ENCODE measurements at regions not wholly inside any gene's neighbourhood (a gene's known extent, or its start where the extent isn't known, plus 50 kb on each side); places are given as distances from the start of the nearest gene placed in this dataset.
"Not testable (repeated sequence)": the region's sequence is repeated elsewhere in the genome, so short reads cannot be mapped to it uniquely, and the experiment has no call there.

DNA sequence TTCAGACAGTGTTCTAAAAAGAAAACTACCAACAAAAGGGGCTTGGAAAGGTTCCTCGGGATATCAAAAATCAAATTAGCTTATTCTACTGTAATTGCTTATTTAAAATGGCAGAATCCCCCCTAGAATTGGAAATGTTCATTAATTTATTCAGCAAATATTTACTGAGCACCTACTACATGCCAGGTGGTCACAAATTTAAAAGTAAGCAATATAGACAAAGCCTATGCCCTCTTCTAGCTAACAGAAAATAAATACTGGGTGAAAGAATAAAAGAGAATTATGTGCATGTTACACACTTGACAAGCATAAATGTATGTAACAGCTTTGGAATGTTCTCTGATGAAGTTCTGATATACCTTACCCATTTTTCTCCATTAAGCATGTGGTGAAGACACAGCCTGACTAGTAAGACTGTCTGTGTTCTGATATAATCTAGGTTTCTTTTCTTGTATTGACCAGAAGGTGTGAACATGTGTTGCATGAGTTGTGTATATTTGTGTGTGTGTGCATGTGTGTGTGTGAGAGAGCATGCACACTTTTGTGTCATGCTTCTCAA lies 606.7 kb upstream of the CITED2 start:
- intact Hi-C loops (cut with micrococcal nuclease; ENCODE audit: unreplicated experiment), result loop anchor here (5.0 kb wide), 1 partner anchor 94 kb away; no protein-coding TSS in a partner anchor
- Histone ChIP-seq H3K4me1 (peaks cover 49% of the 10 kb centered on the region), H3K36me3 (ENCODE audit: control insufficient read depth, insufficient read depth, low read length) (no peaks in the 10 kb centered on the region), H3K4me3 (ENCODE audit: low read depth, low read length) (no peak overlapping the region), H3K27me3 (replicated peaks; ENCODE audit: control insufficient read depth, insufficient read depth, low read length) (no peaks in the 10 kb centered on the region), H3K9me3 (no peaks in the 10 kb centered on the region)
- peaks cover 4% of the 10 kb centered on the region for H3K36me3 Mint-ChIP-seq (ENCODE audit: insufficient read depth, unreplicated experiment)
- H3K27ac Mint-ChIP-seq (ENCODE audit: unreplicated experiment), result no peak overlapping the region
- H3K4me1 Mint-ChIP-seq (ENCODE audit: low read depth, unreplicated experiment), result peaks cover 65% of the 10 kb centered on the region
- no peak overlapping the region for H3K4me3 Mint-ChIP-seq (ENCODE audit: unreplicated experiment)
- no peaks in the 10 kb centered on the region for H3K27me3 Mint-ChIP-seq (ENCODE audit: insufficient read depth, unreplicated experiment)
- TF ChIP-seq, protein P1, sequence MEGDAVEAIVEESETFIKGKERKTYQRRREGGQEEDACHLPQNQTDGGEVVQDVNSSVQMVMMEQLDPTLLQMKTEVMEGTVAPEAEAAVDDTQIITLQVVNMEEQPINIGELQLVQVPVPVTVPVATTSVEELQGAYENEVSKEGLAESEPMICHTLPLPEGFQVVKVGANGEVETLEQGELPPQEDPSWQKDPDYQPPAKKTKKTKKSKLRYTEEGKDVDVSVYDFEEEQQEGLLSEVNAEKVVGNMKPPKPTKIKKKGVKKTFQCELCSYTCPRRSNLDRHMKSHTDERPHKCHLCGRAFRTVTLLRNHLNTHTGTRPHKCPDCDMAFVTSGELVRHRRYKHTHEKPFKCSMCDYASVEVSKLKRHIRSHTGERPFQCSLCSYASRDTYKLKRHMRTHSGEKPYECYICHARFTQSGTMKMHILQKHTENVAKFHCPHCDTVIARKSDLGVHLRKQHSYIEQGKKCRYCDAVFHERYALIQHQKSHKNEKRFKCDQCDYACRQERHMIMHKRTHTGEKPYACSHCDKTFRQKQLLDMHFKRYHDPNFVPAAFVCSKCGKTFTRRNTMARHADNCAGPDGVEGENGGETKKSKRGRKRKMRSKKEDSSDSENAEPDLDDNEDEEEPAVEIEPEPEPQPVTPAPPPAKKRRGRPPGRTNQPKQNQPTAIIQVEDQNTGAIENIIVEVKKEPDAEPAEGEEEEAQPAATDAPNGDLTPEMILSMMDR (IDR thresholded peaks at IDR 0.05; ENCODE audit: insufficient read depth in 1 of 2, low read depth in 1 of 2, low read length in 1 of 2, severe bottlenecking in 1 of 2, unreplicated experiment in 1 of 2), result no peak
- H3K9me3 Mint-ChIP-seq (ENCODE audit: unreplicated experiment), result no peaks in the 10 kb centered on the region
- BruUV-seq (replicated peaks), result no TSS peak
- ChIA-PET CTCF (no interaction called here), POLR2A (no interaction called here)
- DNase-seq, result no peak

DNA sequence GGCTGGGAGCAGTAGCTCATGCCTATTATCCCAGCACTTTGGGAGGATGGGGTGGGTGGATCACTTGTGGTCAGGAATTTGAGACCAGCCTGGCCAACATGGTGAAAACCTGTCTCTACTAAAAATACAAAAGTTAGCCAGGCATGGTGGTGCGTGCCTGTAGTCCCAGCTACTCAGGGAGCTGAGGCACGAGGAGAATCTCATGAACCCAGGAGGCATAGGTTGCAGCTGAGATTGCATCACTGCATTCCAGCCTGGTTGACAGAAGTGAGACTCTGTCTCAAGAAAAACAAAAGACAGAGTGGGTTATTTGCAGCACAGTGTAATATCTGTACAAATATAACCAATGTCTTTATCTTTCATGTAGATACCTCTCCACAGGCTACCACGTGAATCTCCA lies 606.2 kb upstream of the CITED2 start:
- H3K27me3 ChIP-seq (replicated peaks; ENCODE audit: control insufficient read depth, insufficient read depth, low read length); POLR2A ChIA-PET; H3K9me3 Mint-ChIP-seq (ENCODE audit: unreplicated experiment); H3K36me3 ChIP-seq (ENCODE audit: control insufficient read depth, insufficient read depth, low read length); H3K36me3 Mint-ChIP-seq (ENCODE audit: insufficient read depth, unreplicated experiment); H3K4me3 ChIP-seq (ENCODE audit: low read depth, low read length); H3K9me3 ChIP-seq; H3K4me3 Mint-ChIP-seq (ENCODE audit: unreplicated experiment); CTCF ChIA-PET; H3K27ac Mint-ChIP-seq (ENCODE audit: unreplicated experiment); BruUV-seq (replicated peaks); H3K27me3 Mint-ChIP-seq (ENCODE audit: insufficient read depth, unreplicated experiment): not testable (repeated sequence)
- DNase-seq, result peak; percentile 15 to 48
- H3K4me1 Mint-ChIP-seq (ENCODE audit: low read depth, unreplicated experiment), result peaks cover 62% of the 10 kb centered on the region
- intact Hi-C loops (cut with micrococcal nuclease; ENCODE audit: unreplicated experiment), result loop anchor here (5.0 kb wide), 1 partner anchor 93 kb away; no protein-coding TSS in a partner anchor
- peaks cover 49% of the 10 kb centered on the region for H3K4me1 ChIP-seq

DNA sequence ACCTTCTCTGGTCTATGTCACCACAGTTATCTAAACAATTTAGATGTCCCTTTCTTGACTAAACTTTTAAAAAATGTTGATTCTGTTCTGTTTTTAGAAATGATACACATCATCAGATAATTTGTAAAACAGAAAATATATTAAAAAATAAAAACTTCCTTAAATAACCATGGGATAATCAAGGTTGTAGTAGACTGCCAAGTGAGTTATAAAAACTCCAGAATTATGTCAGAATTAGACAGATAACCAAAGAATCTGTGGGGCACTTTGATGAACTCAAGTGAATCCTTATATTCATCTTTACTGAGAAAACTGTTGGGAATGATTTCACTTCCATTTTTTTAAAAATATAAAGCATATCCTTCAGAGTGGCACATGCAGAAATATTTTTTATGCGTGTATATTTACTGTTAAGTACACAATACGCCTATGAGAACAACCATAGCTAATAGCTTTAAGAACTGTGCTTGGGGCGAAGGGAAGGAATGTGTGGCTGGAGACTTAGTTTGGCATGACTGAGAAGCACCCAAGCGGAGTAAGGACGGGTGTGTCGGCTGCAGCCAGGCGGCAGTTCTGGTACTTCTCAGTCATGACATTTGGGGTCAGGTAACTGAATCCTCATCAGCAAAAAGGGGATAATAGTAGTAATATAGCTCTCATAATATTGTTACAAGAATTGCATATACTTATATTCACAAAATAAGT lies 604.7 kb upstream of the CITED2 start:
- Histone ChIP-seq H3K4me3 (ENCODE audit: low read depth, low read length) (no peak overlapping the region), H3K4me1 (peaks cover 42% of the 10 kb centered on the region), H3K36me3 (ENCODE audit: control insufficient read depth, insufficient read depth, low read length) (no peaks in the 10 kb centered on the region), H3K27me3 (replicated peaks; ENCODE audit: control insufficient read depth, insufficient read depth, low read length) (no peaks in the 10 kb centered on the region), H3K9me3 (no peaks in the 10 kb centered on the region)
- H3K36me3 Mint-ChIP-seq (ENCODE audit: insufficient read depth, unreplicated experiment), result peaks cover 4% of the 10 kb centered on the region
- ChIA-PET CTCF (no interaction called here), POLR2A (no interaction called here)
- peaks cover 48% of the 10 kb centered on the region for H3K4me1 Mint-ChIP-seq (ENCODE audit: low read depth, unreplicated experiment)
- no peak for DNase-seq
- no peaks in the 10 kb centered on the region for H3K27me3 Mint-ChIP-seq (ENCODE audit: insufficient read depth, unreplicated experiment)
- intact Hi-C loops (cut with micrococcal nuclease; ENCODE audit: unreplicated experiment), result no loop called here
- H3K4me3 Mint-ChIP-seq (ENCODE audit: unreplicated experiment), result no peak overlapping the region
- TF ChIP-seq, protein P1 (IDR thresholded peaks at IDR 0.05; ENCODE audit: insufficient read depth in 1 of 2, low read depth in 1 of 2, low read length in 1 of 2, severe bottlenecking in 1 of 2, unreplicated experiment in 1 of 2), result no peak
- H3K27ac Mint-ChIP-seq (ENCODE audit: unreplicated experiment), result no peak overlapping the region
- BruUV-seq (replicated peaks), result no TSS peak
- no peaks in the 10 kb centered on the region for H3K9me3 Mint-ChIP-seq (ENCODE audit: unreplicated experiment)
